WTC11 (cell line): ENCODE measurements at regions not wholly inside any gene's neighbourhood (a gene's known extent, or its start where the extent isn't known, plus 50 kb on each side); places are given as distances from the start of the nearest gene placed in this dataset.

Experiments
- ATAC-seq: fragments of 200-7000 bp; cut with Tn5 transposase; 2 replicates; pipeline ENCODE4 v1.10.0; 2021; ENCODE audit warnings: mild to moderate bottlenecking, moderate library complexity
- CTCF ChIA-PET: fragments of 300-600 bp; sonication (Branson Sonifier 250); formaldehyde crosslinking; loops from one replicate; lab custom pipeline; 2021; ENCODE audit warnings: antibody characterized with exemption; lab: Charles Lee
- POLR2A ChIA-PET: fragments of 350-600 bp; sonication (Branson Sonifier 250); formaldehyde crosslinking; loops from one replicate; lab custom pipeline; 2021; ENCODE audit warnings: antibody characterized with exemption; lab: Charles Lee
- DNase-seq: peaks from one replicate; pipeline ENCODE4 v3.0.0; 2021; ENCODE audit warnings: low spot score
- H3K27ac Mint-ChIP-seq: 2 replicates; pipeline ENCODE4 v1.8.0; 2021; ENCODE audit warnings: mixed read lengths
- H3K27me3 Mint-ChIP-seq: 2 replicates; pipeline ENCODE4 v1.8.0; 2021; ENCODE audit warnings: low read depth, mild to moderate bottlenecking, moderate library complexity, mixed read lengths
- H3K36me3 Mint-ChIP-seq: 2 replicates; pipeline ENCODE4 v1.8.0; 2021; ENCODE audit warnings: mixed read lengths
- H3K4me1 Mint-ChIP-seq: 2 replicates; pipeline ENCODE4 v1.8.0; 2022; ENCODE audit warnings: mixed read lengths
- H3K4me3 Mint-ChIP-seq: 2 replicates; pipeline ENCODE4 v1.8.0; 2021; ENCODE audit warnings: mild to moderate bottlenecking, moderate library complexity, mixed read lengths
- H3K9me3 Mint-ChIP-seq: 2 replicates; pipeline ENCODE4 v1.8.0; 2021; ENCODE audit warnings: mixed read lengths
- E2F1 ChIP-seq: sonication (generic); formaldehyde crosslinking; IDR thresholded peaks from 2 replicates; pipeline ENCODE4 v1.8.0; 2022; ENCODE audit warnings: mild to moderate bottlenecking, missing genetic modification reagents
- E2F4 ChIP-seq: sonication (generic); formaldehyde crosslinking; IDR thresholded peaks from 2 replicates; pipeline ENCODE4 v1.8.1; 2022; ENCODE audit warnings: low read depth, mild to moderate bottlenecking, moderate library complexity, missing genetic modification reagents, borderline replicate concordance
- E2F5 ChIP-seq: sonication (generic); formaldehyde crosslinking; IDR thresholded peaks from 2 replicates; pipeline ENCODE4 v1.8.1; 2022; ENCODE audit warnings: mild to moderate bottlenecking, moderate library complexity, missing genetic modification reagents
- JAZF1 ChIP-seq: fragments of 250-450 bp; sonication (Bioruptor Pico); IDR thresholded peaks from 2 replicates; pipeline ENCODE4 v1.9.0; 2021; ENCODE audit warnings: moderate library complexity, mild to moderate bottlenecking, inconsistent platforms
- KAT7 ChIP-seq: sonication (generic); formaldehyde crosslinking; IDR thresholded peaks from 2 replicates; pipeline ENCODE4 v1.8.1; 2023; ENCODE audit warnings: missing genetic modification reagents, mild to moderate bottlenecking, borderline replicate concordance
- MXD4 ChIP-seq: fragments of 250-450 bp; sonication (Bioruptor Pico); IDR thresholded peaks from 2 replicates; pipeline ENCODE4 v1.8.0; 2021; ENCODE audit warnings: mild to moderate bottlenecking, moderate library complexity, borderline replicate concordance
- NFYB ChIP-seq: sonication (generic); formaldehyde crosslinking; conservative IDR thresholded peaks from 2 replicates; pipeline ENCODE4 v1.8.0; 2022; ENCODE audit warnings: low read depth, missing genetic modification reagents
- NR3C1 ChIP-seq: sonication (generic); formaldehyde crosslinking; conservative IDR thresholded peaks from 2 replicates; pipeline ENCODE4 v1.8.1; 2023; ENCODE audit warnings: low read depth, mild to moderate bottlenecking, missing genetic modification reagents
- ZNF219 ChIP-seq: sonication (generic); formaldehyde crosslinking; IDR thresholded peaks from 2 replicates; pipeline ENCODE4 v1.8.0; 2023; ENCODE audit warnings: missing genetic modification reagents, mild to moderate bottlenecking, borderline replicate concordance
- ZNF281 ChIP-seq: sonication (generic); formaldehyde crosslinking; IDR thresholded peaks from 2 replicates; pipeline ENCODE4 v1.8.0; 2023; ENCODE audit warnings: mild to moderate bottlenecking, missing genetic modification reagents
- ZNF317 ChIP-seq: sonication (generic); formaldehyde crosslinking; IDR thresholded peaks from 2 replicates; pipeline ENCODE4 v1.8.1; 2023; ENCODE audit warnings: low read depth, mild to moderate bottlenecking, moderate library complexity, missing genetic modification reagents, borderline replicate concordance
- TF ChIP-seq, protein P1 (sequence below): sonication (generic); formaldehyde crosslinking; IDR thresholded peaks from 2 replicates; pipeline ENCODE4 v1.8.1; 2022; ENCODE audit warnings: missing genetic modification reagents, borderline replicate concordance
- TF ChIP-seq, protein P2 (sequence below): sonication (generic); formaldehyde crosslinking; IDR thresholded peaks from 2 replicates; pipeline ENCODE4 v1.8.1; 2023; ENCODE audit warnings: mild to moderate bottlenecking, missing genetic modification reagents, moderate library complexity
- TF ChIP-seq, protein P3 (sequence below): fragments of 250-450 bp; sonication (Bioruptor Pico); IDR thresholded peaks from 2 replicates; pipeline ENCODE4 v2.1.2; 2022; ENCODE audit warnings: mild to moderate bottlenecking, moderate library complexity
- TF ChIP-seq, protein P4 (sequence below): fragments of 200-600 bp; IDR thresholded peaks from 2 replicates; pipeline ENCODE4 v1.8.0; 2022; ENCODE audit warnings: antibody characterized with exemption
- TF ChIP-seq, protein P5 (sequence below): sonication (generic); formaldehyde crosslinking; IDR thresholded peaks from 2 replicates; pipeline ENCODE4 v1.8.1; 2023; ENCODE audit warnings: mild to moderate bottlenecking, missing genetic modification reagents
- TF ChIP-seq, protein P6 (sequence below): sonication (generic); formaldehyde crosslinking; IDR thresholded peaks from 2 replicates; pipeline ENCODE4 v1.8.1; 2023; ENCODE audit warnings: mild to moderate bottlenecking, missing genetic modification reagents, moderate library complexity

DNA sequence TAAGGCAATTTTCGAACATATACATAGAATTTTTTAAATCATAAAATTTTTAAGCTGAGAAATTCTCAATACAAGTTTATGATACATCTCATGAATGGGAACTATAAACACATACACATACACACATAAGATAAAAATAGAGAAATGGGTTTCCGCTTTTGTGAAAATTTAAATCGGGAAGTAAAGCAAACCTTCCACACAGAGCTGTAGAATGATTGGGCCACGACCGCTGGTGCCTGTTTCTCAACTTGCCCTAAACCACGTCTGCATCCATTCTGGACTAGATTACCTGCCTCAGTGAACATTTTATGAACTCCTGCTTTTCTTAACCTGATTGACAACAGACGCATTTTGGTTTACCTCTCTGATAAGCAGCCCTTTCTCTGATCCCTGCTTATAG is 264.4 kb downstream of the SKAP2 start:
- DNase-seq: no peak
- Mint-ChIP-seq H3K36me3 (no peaks in the 10 kb centered on the region), H3K4me1 (peaks cover 14% of the 10 kb centered on the region), H3K4me3 (no peak overlapping the region), H3K9me3 (no peaks in the 10 kb centered on the region), H3K27me3 (no peaks in the 10 kb centered on the region; the same call in 1 of the 2 replicates), H3K27ac (no peak overlapping the region)
- no peak for ATAC-seq
- ChIA-PET CTCF (no interaction called here), POLR2A (no interaction called here)
- TF ChIP-seq ZNF281 (CRISPR knock-in tag): no peak
- no peak for TF ChIP-seq JAZF1 (CRISPR knock-in tag)
- no peak for TF ChIP-seq NFYB
- TF ChIP-seq, protein P1, sequence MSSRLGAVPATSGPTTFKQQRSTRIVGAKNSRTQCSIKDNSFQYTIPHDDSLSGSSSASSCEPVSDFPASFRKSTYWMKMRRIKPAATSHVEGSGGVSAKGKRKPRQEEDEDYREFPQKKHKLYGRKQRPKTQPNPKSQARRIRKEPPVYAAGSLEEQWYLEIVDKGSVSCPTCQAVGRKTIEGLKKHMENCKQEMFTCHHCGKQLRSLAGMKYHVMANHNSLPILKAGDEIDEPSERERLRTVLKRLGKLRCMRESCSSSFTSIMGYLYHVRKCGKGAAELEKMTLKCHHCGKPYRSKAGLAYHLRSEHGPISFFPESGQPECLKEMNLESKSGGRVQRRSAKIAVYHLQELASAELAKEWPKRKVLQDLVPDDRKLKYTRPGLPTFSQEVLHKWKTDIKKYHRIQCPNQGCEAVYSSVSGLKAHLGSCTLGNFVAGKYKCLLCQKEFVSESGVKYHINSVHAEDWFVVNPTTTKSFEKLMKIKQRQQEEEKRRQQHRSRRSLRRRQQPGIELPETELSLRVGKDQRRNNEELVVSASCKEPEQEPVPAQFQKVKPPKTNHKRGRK (CRISPR knock-in tag): no peak
- TF ChIP-seq E2F4: no peak
- TF ChIP-seq, protein P2, sequence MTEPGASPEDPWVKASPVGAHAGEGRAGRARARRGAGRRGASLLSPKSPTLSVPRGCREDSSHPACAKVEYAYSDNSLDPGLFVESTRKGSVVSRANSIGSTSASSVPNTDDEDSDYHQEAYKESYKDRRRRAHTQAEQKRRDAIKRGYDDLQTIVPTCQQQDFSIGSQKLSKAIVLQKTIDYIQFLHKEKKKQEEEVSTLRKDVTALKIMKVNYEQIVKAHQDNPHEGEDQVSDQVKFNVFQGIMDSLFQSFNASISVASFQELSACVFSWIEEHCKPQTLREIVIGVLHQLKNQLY (CRISPR knock-in tag): no peak
- no peak for TF ChIP-seq KAT7
- TF ChIP-seq, protein P3, sequence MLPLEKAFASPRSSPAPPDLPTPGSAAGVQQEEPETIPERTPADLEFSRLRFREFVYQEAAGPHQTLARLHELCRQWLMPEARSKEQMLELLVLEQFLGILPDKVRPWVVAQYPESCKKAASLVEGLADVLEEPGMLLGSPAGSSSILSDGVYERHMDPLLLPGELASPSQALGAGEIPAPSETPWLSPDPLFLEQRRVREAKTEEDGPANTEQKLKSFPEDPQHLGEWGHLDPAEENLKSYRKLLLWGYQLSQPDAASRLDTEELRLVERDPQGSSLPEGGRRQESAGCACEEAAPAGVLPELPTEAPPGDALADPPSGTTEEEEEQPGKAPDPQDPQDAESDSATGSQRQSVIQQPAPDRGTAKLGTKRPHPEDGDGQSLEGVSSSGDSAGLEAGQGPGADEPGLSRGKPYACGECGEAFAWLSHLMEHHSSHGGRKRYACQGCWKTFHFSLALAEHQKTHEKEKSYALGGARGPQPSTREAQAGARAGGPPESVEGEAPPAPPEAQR (CRISPR knock-in tag): no peak
- no peak for TF ChIP-seq NR3C1 (CRISPR knock-in tag)
- TF ChIP-seq E2F1 (CRISPR knock-in tag): no peak
- TF ChIP-seq, protein P4, sequence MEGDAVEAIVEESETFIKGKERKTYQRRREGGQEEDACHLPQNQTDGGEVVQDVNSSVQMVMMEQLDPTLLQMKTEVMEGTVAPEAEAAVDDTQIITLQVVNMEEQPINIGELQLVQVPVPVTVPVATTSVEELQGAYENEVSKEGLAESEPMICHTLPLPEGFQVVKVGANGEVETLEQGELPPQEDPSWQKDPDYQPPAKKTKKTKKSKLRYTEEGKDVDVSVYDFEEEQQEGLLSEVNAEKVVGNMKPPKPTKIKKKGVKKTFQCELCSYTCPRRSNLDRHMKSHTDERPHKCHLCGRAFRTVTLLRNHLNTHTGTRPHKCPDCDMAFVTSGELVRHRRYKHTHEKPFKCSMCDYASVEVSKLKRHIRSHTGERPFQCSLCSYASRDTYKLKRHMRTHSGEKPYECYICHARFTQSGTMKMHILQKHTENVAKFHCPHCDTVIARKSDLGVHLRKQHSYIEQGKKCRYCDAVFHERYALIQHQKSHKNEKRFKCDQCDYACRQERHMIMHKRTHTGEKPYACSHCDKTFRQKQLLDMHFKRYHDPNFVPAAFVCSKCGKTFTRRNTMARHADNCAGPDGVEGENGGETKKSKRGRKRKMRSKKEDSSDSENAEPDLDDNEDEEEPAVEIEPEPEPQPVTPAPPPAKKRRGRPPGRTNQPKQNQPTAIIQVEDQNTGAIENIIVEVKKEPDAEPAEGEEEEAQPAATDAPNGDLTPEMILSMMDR: no peak
- TF ChIP-seq, protein P5, sequence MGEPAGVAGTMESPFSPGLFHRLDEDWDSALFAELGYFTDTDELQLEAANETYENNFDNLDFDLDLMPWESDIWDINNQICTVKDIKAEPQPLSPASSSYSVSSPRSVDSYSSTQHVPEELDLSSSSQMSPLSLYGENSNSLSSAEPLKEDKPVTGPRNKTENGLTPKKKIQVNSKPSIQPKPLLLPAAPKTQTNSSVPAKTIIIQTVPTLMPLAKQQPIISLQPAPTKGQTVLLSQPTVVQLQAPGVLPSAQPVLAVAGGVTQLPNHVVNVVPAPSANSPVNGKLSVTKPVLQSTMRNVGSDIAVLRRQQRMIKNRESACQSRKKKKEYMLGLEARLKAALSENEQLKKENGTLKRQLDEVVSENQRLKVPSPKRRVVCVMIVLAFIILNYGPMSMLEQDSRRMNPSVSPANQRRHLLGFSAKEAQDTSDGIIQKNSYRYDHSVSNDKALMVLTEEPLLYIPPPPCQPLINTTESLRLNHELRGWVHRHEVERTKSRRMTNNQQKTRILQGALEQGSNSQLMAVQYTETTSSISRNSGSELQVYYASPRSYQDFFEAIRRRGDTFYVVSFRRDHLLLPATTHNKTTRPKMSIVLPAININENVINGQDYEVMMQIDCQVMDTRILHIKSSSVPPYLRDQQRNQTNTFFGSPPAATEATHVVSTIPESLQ (CRISPR knock-in tag): no peak
- TF ChIP-seq ZNF219: no peak
- no peak for TF ChIP-seq E2F5
- TF ChIP-seq, protein P6, sequence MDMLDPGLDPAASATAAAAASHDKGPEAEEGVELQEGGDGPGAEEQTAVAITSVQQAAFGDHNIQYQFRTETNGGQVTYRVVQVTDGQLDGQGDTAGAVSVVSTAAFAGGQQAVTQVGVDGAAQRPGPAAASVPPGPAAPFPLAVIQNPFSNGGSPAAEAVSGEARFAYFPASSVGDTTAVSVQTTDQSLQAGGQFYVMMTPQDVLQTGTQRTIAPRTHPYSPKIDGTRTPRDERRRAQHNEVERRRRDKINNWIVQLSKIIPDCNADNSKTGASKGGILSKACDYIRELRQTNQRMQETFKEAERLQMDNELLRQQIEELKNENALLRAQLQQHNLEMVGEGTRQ (CRISPR knock-in tag): no peak
- TF ChIP-seq MXD4 (CRISPR knock-in tag): no peak
- no peak for TF ChIP-seq ZNF317 (CRISPR knock-in tag)
